NCI-H226 (cell line): ENCODE measurements at regions not wholly inside any gene's neighbourhood (a gene's known extent, or its start where the extent isn't known, plus 50 kb on each side); places are given as distances from the start of the nearest gene placed in this dataset.

Experiments
- DNase-seq: peaks from one replicate; pipeline ENCODE4 v3.0.0-alpha.2; 2015

DNA sequence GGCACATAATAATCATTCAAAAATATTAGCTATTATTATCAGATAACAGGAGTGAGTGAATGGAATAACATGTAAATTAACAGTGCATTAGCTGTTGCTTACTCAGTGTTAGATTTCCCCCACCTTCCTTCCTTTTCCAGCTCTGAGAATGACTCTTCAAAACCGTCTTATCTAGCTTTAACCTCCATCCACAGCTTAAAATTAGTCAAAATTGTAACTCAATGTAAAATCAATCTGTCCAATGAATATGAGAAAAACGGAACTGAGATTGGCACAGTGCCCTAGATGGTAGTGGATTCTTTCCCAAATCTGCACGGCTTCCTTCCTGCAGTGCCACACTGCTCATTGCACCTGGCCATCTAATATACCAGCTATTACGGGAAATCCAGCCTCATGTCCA, 156.8 kb upstream of the BDNF start:
- no peak for DNase-seq

DNA sequence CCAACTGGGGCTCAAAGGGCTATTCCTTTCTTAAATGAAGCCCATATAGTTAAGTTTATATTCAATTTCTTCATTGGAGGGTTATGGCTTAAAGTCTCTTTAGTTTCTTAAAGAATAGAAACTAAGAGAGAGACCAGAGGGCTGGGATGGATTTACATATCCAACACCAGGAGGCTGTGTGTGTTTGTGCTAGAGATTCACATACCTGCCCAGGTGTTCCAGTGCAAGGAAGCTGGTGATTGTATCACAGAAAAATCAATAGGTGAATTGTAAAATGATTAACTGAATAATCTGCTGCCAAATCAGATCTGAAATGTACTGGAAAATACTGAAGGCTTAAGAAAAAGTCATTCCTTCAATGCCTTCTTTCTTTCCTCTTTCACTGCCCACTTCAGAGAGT, 148.2 kb upstream of the BDNF start:
- no peak for DNase-seq

DNA sequence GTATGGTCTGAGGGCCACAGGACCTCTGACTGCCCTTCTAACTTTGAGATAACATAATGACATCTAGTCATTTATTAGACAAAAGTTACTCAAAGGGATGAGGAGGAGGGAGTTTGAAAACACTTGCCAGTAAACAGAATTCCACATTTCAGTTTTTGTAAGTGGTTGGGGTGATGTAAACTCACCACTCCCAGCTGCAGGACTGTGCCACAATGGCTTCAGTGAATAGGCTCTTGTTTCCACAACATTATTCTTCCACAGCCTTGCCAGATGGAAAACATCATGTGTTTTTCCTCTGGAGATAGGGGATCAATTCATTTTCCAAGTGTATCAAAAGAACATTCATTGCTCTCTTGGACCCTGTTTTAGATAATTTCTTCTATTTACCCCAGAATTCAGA, 147.2 kb upstream of the BDNF start:
- DNase-seq, result no peak

DNA sequence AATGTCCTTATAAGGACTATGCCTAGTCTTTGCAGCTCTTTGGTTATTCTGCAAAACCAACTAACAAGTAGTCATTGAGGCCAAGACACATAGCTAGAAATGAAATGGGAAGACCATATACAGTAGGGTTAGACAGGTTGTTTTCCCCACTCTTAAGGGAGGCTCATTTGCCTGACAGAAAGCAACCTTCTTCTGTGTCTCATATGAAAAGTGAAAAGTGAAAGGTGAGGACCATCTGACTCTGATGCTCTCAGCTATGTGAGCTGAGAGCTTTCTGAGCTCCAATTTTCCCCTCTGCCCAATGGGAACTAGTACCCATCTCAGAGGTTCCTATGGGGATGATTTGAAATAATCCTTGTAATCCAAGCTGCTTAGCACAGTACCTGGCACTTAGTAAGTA, 142.0 kb upstream of the BDNF start:
- DNase-seq, result no peak

DNA sequence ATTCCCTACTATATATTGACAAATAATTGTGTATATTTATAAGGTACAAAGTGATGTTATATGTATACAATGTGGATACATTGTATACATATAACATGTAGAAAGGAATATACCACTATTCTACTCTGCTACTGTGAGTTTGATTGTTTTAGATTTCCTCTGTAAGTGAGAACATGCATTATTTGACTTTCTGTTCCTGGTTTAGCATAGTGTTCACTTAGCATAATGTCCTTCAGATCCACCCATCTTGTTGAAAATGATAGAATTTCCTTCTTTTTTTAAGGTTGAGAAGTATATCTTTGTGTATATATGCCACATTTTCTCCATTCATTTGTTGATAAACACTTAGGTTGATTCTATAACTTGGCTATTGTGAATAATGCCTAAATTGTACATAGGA, 140.8 kb upstream of the BDNF start:
- no peak for DNase-seq

DNA sequence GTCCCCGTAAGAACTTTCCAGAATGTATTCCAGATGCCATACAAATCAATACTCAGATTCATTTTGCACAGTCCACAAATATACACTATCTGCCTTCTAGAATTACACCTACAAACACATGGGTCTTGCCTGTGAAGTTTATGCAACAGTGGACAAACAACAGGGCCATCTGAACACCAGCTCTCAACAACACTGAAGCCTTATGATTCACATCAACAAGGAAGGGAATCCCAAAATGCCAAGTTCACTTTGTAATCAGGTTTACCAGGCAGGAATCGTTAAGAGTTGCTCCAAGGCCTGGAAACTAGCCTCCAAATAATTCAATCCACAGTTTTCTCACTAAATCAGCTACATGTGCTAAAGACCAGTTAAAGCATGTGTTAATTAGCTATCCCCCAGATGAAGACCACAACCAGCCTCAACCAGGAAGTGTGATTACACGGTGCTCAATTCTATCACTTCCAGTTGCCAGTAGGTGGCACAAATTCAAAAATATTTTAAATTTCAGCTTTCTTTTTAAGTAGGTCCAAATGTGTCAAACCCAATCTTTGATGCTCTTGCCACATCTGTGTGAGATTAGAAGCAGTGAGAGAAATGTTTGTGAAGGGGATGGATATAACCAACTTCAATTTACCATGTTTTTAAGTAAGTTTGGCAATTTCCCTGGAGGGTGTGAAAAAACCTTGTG, 139.1 kb upstream of the BDNF start:
- DNase-seq, result peak; percentile 17

DNA sequence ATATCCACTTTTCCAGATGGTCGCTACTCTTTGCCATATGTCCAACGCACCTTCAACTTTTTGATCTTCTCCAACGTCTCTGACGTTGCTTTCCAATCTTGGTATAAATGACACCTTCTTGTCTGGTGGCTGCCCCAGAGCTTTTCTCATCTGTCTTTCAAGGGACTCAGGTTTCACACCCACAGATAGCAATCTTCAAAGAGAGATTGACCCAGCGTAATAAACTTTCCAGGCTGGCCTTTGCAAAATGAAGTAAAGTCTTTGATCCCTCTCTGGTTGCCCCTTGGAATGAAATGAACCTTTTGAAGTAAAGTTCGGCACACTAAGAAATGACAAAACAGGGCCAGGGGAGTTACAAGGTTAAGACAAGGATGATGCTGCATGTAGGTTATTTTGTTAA, 138.4 kb upstream of the BDNF start:
- DNase-seq, result no peak

DNA sequence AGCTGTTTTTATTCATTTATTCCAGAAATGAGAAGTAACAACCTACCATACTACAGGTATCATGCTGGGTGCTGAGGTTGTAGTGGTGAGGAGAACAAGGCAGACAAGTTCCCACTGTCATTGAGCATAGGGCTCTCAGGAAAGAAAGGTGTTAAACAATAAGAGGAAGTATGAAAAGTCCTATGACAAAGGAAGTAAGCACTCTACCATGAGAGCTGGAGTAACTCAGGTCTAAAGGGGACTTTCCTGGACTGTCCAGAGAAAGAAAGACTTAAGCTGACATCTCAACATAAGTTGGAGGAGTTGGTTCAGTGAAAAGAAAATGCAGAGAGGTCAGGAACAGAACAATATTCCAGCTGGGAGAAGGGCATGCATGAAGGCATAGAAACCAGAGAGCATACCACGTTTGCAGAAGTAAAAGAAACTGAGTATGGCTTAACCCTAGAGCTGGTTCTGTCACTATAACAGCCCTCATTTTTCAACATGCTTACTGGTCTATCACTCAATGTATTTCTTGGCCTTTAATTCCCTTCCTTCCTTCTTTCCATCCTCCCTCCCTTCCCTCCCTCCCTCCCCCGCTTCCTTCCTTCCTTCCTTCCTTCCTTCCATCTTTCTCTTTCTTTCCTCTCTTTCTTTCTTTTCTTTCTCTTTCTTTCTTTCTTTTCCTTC, 137.8 kb upstream of the BDNF start:
- DNase-seq, result no peak

DNA sequence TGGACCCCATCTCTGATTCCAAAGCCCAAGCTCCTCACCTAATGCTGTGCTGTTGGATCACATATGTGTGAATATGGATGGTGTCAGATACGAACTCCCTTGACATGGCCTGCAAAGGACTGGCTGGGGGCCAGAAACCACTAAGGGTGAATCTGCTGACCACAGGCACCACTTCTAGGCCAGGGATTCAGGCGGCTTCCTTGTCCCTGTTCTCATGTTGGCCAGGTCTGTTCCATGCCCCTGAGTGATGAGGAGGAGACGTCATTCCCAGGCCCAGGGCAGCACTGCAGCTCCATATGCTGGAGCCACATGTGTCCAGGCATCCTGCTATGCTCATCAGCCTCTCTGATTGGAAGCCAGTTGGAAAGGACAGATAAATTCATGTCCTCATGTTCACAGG, 130.0 kb upstream of the BDNF start:
- DNase-seq, result no peak

DNA sequence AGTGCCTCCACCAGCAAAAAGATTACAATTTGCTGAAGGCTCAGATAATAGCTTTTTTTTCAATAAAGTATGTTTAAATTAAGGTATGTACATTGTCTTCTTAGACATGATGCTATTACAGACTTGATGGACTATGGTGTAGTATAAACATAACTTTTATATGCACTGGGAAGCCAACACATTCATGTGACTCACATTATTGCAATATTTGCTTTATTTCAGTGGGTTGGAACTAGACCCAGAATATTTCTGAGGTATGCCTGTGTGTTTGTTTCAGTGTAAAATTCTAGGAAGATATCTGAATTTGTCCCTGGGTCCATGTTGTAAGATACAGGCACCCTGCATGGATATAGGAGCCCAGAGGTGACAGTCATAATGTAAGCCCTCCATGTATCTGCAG, 120.0 kb upstream of the BDNF start:
- no peak for DNase-seq

DNA sequence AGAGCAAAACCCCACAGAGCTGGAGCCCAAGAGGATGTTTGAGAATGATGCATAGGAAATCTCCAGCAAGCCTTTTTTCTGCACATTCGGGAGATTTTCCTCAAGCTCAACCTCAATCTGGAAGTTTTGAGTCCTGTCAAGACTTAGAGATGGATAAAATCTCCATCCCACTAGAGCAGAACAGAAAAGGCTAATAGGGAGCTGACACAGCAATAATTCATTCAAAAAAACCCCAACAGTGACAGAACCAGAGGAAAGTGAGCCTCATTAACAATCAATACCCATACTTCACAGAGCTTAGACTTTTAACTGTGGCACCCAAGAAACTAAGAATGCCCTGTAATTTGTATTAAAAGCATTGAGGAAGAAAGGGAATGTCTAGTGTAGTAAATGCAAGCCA, 115.9 kb upstream of the BDNF start:
- DNase-seq, result no peak

DNA sequence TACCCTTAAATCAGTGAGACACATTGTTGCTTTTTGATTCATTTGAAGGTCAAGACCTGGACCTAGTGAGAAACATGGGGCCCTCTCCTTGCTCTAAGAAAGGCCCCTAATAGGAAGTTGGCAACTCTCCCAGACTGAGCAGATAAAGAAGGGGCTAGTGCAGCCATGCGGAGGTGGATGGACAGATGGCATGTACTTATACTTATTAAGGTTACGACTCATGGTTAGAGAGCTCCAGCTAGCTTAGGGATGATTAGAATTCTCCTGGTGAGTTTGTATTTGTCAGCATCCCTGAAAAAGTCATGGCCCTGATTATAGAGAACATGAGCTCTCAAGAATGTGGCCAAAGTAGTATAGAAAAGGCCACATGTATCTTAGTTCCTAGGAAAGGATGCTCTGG, 112.1 kb upstream of the BDNF start:
- peak; percentile 61 for DNase-seq

DNA sequence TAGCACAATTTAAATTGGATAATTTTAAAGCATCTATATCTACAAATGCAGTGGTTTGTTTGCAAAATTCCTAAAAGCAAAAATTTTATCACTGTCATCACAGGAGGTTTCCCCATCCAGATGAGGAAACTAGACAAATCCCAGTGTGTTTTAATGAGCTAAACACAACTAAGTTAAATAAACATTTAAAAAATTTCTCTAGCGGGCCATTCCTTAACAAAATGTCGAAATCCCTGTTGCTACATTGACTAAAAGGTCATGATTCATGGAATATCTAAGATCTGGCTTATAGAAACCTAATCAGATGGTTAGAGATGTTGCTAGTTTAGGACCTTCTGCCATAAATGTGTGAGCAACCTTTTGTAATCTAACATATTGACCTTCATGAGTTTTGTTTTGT, 107.3 kb upstream of the BDNF start:
- DNase-seq, result no peak

DNA sequence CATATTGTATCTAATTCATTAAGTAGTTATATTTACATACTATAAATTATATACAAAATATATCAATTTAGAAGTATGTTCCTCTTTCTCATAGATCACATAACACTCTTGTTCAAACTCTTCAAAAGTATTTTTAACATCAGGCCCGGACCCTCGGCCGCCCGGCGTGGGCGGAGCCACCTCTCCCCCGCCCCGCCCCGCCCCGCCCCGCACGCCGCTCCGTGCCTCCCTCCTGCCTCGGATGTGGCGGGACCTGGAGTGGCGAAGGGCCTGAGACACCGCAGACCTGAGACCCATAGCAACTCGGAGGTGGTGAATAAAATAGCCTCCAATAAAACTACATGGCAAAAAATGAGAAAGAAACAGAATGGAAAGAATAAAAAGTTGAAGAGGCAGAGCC, 105.9 kb upstream of the BDNF start:
- DNase-seq, result no peak

DNA sequence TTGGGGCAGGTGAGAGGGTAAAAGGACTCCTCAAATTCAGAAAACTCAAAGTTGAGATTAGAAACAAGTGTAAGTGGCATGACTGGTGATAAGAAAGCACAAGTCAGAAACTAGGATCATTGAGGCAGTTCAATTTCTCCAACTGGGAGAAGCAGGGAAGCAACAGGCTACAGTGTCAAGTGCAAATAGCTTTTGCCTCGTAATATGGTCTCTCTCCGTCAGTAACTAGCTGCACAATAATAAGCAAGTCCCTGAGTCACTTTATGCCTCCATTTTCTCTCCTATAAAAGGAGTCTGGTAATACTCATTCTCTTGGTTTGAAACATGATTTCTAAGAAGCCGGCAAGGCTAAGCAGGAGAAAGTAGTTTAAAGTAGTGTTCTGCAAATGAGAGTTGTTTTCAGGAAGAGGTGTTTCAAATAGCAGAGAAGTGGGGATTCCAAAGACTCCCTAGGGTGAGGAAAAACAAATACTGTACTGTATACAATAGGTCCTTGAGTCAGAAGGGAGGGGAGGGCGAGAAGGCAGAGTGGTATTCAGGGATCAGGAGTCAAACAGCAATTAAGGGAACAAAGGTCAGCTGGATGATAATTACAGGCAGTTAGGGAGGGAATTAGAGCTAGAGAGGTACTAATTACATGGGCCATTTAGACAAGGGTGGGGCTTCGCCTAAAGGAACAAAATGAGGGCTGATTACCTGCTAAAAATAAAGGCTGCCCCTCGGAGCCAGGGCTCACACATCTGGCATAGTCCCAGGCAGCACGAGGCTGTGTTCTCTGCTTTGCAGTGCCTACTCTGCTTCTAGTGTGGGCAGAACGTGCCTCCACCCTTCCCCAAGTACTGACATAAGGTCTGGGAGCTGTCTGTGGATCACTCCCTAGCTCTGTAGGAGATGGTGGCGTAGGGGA, 96.0 kb upstream of the BDNF start:
- no peak for DNase-seq

DNA sequence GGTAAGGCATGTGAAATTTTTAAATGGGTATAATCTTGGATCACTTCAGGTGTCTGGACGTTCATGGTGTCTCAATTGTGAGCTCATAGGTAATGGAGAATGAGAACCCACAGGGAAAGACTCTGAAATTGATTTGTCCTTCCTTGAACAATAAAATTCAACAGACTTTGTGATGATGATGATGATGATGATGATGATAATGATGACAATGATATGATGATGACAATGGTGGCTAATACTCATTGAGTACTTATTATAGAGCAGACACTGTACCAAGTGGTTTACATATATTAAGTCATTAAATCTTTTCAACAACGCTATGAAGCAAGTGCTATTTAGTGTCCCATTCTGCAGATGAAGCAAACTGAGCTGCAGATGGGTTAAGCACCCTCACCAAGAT, 86.6 kb upstream of the BDNF start:
- no peak for DNase-seq

DNA sequence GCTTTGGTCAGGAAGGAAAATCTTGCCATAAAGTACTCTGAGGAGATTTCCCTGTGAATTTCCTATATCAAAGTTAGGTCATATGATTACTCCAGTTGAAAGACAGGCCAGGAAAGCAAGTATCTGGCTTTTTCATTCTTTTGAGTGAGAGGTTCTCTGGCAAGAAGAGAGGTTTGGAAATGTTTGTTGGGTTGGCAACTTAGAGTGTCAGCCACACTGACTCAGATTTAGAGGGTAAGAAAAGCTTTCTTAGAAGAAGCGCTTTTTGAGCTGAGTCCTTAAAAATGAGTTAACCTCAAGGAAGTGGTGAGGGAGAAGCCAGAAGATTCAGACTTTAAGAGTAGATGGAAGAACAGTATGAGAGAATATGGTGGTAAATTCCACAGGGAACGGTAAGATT, 86.1 kb upstream of the BDNF start:
- no peak for DNase-seq

DNA sequence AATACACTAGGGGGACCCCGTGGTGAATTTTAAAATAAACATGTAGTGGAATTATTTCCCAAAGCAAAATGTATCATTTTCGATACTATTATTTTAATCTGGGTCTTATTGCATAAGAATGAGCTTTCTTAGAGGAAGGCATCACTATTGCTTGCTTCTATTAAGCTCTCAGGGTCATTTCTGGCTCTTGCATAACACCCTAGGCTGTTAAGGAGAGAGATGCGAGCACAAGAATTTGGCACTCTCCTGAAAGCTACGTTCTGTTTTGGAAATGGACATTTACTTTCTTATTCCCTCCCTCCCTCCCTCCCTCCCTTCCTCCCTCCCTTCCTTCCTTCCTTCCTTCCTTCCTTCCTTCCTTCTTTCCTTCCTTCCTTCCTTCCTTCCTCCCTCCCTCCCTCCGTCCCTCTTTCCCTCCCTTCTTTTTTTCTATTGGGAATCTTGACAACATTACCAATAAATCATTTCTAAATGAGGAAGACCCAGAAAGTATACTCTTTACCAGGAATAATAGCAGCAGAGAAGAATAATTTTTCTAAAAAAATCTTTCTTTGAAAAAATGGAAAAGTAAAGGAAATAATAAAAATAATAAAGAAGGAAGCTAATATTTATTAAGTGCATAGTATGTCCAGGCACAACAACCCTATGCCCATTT, 83.6 kb upstream of the BDNF start:
- no peak for DNase-seq

DNA sequence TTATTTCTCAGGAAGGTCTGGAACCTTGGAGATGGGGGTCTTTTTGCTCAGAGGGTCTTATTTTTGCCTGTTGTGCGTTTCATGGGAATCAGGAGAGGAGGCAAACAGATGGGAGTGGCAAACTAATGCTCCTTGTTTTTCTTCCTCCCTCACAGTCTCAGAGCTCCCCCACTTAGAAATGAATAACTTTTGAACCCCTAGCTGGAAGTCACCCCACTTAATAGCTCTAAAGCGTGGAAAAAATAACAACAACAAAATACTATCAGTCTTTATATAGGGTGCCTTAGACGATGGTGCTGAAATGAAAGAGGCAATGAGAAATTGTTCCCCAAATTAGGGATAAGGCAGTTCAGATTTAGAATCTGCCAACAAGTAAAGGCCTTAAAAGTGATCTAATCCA, 76.8 kb upstream of the BDNF start:
- no peak for DNase-seq

DNA sequence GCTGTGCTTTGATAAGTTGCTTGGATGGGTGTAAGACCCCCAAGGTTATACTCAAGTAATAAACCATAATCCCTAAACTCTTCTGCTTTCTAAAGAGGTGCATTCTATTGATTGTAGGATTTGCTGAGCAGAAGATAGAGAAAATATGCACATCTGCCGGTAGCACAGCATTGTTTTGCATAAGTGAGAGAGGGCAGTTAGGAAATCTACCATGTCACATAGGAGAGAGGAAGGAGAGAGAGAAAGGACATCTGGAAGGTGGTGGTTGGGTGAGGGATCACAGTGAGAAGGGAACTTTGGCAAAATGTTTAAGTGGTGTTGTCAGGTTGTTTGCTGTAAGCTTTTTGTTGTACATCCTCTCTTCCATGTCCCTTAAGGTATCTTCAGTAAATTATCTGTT, 73.6 kb upstream of the BDNF start:
- DNase-seq, result no peak

DNA sequence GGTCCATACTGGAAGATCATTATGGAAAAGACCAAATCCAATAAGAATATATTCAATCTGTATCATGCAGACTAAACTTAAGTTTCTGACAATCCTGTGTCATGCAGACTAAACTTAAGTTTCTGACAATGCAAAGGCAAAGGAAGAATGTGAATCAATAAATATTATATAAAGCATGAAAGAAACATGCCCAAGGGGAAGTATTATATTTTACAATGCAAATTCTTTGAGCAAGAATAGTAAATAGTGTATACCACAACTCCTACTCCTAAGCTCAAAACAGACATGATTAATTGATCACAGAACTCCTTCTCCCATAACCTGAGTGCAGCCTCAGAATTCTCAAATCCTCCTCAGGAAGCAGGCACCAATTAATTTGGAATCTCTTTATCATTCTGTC, 71.3 kb upstream of the BDNF start:
- no peak for DNase-seq

DNA sequence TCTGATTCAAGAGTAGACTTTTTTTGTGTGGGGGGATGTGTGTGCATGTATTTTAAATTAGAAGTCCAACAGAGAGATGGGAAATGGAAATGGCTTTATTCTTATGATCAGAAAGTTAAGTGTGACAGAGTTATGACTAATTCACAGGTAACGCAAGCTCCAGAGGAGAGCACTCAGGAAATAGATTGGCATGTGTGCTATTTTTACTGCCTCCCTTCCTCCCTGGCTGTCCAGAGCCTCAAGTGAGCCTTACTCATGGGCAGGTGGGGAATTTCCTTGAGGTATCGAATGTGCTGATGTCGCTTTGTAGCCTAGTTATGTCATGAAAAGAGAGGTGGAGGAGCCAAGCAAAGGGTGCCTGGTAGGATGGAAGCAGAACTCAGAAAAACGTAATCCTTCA, 70.3 kb upstream of the BDNF start:
- peak; percentile 74 for DNase-seq

DNA sequence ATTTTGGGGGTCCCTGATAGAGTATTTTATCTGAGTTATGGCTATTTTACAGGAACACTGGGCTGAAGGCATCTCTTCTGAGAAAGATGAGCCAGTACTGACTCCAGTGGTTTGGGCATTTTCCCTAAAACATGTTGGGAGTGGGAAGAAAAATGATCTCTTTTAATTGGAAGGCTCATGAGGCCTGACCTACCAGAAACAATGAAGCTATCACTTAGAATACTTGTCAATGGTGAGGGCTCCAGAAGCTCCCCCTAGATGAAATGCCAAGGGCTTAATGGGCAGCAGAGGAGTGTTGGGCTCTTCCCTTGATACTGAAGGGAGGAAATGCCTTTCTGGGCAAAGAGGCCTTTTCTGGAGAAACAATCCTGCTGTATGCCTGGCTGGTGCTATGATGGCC, 63.5 kb upstream of the BDNF start:
- no peak for DNase-seq

DNA sequence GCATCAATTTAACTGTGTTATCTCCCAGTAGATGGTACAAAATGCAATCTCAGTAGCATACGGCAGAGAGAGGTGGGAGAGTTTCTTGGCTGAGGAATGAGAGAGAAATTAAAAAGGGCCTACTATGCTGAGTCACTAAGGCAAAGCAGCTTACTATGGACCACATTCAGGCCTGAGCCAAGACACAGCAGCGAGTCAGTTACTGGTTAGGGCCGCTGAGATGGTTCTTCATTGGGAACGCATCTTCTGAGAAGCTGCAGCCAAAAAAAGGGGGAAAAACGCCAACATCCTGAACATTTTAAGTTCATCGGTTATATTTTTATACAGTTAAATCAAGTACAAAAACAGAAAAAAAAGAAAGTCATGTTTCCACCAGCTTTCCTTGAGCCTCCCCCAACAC, 61.1 kb upstream of the BDNF start:
- DNase-seq, result no peak
